GM12872 (cell line): ENCODE measurements at regions not wholly inside any gene's neighbourhood (a gene's known extent, or its start where the extent isn't known, plus 50 kb on each side); places are given as distances from the start of the nearest gene placed in this dataset.

ENCODE experiments used
- TF ChIP-seq, protein P1 (sequence below): IDR thresholded peaks from 3 replicates; pipeline ENCODE4 v1.5.1; 2011; ENCODE audit warnings: low read depth, mild to moderate bottlenecking, low read length, moderate library complexity; ENCODE audit not compliant: insufficient read depth

DNA sequence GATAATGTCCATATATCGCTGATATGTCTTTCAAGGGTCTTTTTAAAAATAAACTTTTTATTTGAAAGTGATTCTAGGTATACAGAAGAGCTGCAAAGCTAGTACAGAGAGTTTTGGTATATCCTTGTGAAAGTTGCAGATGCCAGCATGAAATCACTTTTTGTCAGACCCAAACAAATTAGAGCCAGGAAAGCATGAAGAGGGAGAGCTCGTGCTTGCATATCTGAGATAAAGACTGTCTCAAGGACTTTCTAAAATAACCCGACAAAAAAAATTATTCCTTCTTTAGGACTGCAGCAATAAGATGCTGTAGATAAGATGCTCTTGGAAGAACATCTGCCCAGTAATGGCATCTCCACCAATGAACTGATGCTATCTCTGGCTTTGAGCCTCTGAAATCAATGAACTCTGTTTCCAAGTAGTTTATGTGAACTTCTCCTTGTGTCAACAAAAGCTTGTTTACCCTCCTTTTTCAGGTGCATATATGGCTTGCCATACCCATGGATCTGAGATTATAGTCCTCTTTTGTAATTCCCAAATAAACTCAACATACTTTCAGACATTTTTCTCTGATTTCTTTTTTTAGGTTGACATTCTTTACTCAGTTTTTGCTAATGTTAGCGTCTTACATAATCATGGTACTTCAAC is 774.6 kb upstream of the FAM98A start:
- TF ChIP-seq, protein P1, sequence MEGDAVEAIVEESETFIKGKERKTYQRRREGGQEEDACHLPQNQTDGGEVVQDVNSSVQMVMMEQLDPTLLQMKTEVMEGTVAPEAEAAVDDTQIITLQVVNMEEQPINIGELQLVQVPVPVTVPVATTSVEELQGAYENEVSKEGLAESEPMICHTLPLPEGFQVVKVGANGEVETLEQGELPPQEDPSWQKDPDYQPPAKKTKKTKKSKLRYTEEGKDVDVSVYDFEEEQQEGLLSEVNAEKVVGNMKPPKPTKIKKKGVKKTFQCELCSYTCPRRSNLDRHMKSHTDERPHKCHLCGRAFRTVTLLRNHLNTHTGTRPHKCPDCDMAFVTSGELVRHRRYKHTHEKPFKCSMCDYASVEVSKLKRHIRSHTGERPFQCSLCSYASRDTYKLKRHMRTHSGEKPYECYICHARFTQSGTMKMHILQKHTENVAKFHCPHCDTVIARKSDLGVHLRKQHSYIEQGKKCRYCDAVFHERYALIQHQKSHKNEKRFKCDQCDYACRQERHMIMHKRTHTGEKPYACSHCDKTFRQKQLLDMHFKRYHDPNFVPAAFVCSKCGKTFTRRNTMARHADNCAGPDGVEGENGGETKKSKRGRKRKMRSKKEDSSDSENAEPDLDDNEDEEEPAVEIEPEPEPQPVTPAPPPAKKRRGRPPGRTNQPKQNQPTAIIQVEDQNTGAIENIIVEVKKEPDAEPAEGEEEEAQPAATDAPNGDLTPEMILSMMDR = no peak

GRCh38 chr2:34372967-34373366 is 773.9 kb upstream of the FAM98A start:
- TF ChIP-seq, protein P1 = no peak

DNA sequence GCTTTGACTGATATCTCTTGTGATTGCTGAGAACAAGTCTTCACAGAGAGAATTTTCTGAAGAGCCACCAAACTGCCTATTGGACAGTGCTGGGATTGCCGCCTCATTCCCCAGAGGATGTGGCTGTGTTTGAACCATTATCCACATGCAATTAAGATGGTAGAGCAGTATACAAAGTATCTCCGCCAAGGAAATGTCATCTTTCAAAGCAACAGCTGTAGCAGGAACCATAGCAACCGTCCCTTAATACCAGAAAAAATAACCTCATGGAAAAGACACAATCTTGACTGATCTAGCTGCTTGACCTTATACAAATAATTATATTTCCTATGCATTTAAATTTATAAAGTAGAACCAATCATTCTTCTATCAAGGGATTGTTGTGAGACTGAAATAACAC is 772.6 kb upstream of the FAM98A start:
- TF ChIP-seq, protein P1 = no peak

GRCh38 chr2:34368304-34368703 is 769.2 kb upstream of the FAM98A start:
- TF ChIP-seq, protein P1 = no peak

GRCh38 chr2:34365932-34366331 is 766.8 kb upstream of the FAM98A start:
- TF ChIP-seq, protein P1 = no peak

DNA sequence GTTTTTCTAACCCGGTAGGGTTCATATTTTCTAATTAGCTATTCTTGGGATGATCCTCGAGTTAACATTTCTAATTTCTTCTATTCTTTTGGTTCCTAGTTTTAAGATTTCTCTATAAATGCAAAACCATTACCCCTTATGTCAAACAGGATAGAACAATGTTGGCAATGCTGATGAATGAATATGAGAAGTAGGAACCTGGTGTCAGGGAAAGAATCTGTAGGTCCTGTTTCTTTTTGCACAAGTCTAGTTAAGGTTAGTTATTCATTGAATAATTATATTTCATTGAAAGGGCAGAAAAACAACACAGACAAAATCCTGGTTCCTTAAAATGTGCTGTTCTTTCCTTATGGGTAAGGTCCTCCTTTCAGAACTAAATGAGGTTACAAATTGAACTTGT is 766.4 kb upstream of the FAM98A start:
- TF ChIP-seq, protein P1 = no peak

- TF ChIP-seq, protein P1 = no peak
Observed at GRCh38 chr2:34353509-34354113, 754.5 kb upstream of the FAM98A start.

DNA sequence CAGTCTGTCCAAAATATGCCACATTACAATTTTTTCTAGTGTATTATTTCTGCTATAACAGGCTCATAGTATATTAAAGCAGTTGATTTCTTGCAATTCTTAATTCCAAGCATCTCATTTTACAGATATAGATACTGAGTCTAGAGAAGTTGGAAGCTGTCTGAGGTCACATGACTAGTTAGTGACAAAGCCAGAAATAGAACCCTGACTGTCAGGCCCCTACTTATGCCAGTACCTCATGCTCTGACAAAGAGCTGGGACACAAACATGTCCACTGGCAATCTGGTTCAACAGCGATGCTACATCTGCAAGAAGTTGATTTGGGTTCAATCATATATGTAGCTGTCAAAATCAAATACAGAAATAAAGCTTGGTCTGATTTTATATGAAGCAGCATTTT is 750.4 kb upstream of the FAM98A start:
- TF ChIP-seq, protein P1 = no peak
